VCaP (cell line): ENCODE measurements at regions not wholly inside any gene's neighbourhood (a gene's known extent, or its start where the extent isn't known, plus 50 kb on each side); places are given as distances from the start of the nearest gene placed in this dataset.

ENCODE experiments used
- H3K27ac ChIP-seq: fragments of 450-650 bp; 2 replicates; pipeline ENCODE4 v1.5.1; 2017
- CTCF ChIP-seq: fragments of 450-650 bp; conservative IDR thresholded peaks from 2 replicates; pipeline ENCODE4 v1.5.1; 2017; ENCODE audit warnings: mild to moderate bottlenecking, moderate library complexity

- H3K27ac ChIP-seq: peak overlapping the region; percentile 74
- no peak for TF ChIP-seq CTCF
Observed at GRCh38 chr14:51189600-51190376, 50.3 kb upstream of the TMX1 start.
